Activated CD4-positive, alpha-beta T cell treated with anti-CD3 and anti-CD28 coated beads, Interleukin-2, amount 50 U/mL, for 24 hours (primary cell): ENCODE measurements at regions not wholly inside any gene's neighbourhood (a gene's known extent, or its start where the extent isn't known, plus 50 kb on each side); places are given as distances from the start of the nearest gene placed in this dataset.
A peak's percentile ranks its signal among the peaks of the same experiment; 100 is the strongest.

Experiments
- DNase-seq, 2 donors: peaks; one replicate each; pipeline ENCODE4 v3.0.0-alpha.2; 2020; ENCODE audit warnings: low read depth in 1 of 2, low spot score in 1 of 2

GRCh38 chr2:11099122-11100065, 55.9 kb upstream of the SLC66A3 start:
- DNase-seq = no peak

GRCh38 chr2:11100130-11100529, 55.1 kb upstream of the SLC66A3 start:
- DNase-seq = no peak

DNA sequence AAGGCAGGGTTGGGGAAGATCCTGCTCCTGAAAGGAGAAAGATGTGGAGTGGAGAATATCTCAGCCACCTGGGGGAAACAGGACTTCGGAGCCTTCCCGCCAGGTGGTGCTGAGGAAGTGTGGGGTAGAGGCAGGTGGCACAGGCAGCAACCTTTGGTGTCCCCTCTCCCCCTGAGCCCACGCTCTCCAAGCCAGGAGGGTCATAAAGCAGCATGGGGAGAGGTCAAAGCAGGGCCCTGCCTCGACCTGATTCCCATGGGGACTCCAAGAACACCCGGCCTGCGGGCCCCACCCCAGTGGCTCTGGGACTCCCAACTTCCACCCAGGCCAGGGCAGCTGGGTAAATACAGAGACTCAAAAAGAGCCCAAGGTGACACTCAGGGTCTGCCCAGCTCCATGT, 54.3 kb upstream of the SLC66A3 start:
- no peak for DNase-seq

DNA sequence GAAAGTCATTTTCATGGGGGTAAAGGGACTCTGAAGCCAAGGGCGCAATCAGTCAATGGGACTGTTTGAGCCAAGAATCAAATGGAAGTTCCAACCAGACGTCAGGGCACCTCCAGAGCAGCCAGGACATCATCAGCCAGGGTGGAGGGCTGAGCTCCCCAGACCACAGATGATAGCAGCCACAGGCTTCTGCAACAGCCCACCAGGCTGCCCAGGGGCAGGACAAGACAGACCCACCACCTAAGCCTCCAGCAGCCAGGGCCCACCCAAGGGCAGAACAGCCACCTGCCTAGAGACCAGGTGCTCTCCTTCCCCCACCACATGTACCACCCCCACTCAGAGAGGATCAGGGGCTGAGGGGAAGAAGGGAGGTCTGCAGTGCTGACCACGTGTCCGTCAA, 53.8 kb upstream of the SLC66A3 start:
- no peak for DNase-seq

DNA sequence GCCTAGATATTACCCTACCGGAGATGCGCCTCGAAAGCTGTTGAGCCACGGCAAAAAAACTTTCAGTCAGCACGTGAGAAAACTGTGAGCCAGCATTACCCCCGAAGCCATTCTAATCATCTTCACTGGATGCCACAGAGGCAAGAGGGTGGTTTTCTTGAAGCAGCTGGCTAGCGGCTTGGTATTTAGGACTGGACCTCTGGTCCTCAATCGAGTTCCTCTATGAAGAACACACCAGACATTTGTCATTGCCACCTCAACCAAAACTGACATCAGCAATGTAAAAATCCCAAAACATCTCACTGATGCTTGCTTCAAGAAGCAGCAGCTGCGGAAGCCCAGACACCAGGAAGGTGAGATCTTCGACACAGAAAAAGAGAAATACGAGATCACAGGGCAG, 52.8 kb upstream of the SLC66A3 start:
- DNase-seq = no peak

- no peak for DNase-seq
Observed at GRCh38 chr2:11102956-11103860, 52.1 kb upstream of the SLC66A3 start.

- peak in 1 of 2 donors; percentile 38 for DNase-seq
Observed at GRCh38 chr2:11103984-11104793, 51.1 kb upstream of the SLC66A3 start.

GRCh38 chr2:11104794-11105660, 50.2 kb upstream of the SLC66A3 start:
- no peak for DNase-seq
